ENCODE measurements at regions not wholly inside any gene's neighbourhood (a gene's known extent, or its start where the extent isn't known, plus 50 kb on each side); places are given as distances from the start of the nearest gene placed in this dataset.

DNA sequence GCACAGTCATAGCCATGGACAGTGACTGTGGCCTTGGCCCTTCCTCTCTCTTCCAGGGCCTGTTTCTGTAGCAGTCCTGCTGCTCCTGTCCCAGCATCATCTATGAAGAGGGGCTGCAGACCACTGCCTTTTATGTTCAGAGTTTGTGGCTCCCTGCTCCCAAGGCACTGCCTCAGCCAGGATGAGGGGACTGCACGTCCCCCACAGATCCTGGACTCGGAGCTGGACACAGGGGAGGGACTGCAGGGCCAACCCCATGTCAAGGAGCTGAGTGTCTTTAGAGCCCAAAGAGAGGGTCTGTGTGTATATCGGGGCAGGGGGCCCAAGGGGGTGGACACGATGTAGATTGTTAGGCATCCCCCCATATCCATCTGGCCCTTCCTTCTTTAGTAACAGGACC, 60.6 kb upstream of the DIO3 start:
- Histone ChIP-seq H3K27ac (no peak overlapping the region), H3K9me3 (peaks cover 0 to 6% (median 6%) of the 10 kb centered on the region in 3 donors), H3K27me3 (peaks cover 0 to 47% of the 10 kb centered on the region in 2 donors), H3K4me3 (no peak overlapping the region), H3K4me1 (no peaks in the 10 kb centered on the region), H3K36me3 (no peaks in the 10 kb centered on the region)
- intact Hi-C loops (cut with DNase I; ENCODE audit: low total_unique reads), result no loop called here
- DNase-seq, result peak; percentile 4 to 16
- TF ChIP-seq, protein P1, sequence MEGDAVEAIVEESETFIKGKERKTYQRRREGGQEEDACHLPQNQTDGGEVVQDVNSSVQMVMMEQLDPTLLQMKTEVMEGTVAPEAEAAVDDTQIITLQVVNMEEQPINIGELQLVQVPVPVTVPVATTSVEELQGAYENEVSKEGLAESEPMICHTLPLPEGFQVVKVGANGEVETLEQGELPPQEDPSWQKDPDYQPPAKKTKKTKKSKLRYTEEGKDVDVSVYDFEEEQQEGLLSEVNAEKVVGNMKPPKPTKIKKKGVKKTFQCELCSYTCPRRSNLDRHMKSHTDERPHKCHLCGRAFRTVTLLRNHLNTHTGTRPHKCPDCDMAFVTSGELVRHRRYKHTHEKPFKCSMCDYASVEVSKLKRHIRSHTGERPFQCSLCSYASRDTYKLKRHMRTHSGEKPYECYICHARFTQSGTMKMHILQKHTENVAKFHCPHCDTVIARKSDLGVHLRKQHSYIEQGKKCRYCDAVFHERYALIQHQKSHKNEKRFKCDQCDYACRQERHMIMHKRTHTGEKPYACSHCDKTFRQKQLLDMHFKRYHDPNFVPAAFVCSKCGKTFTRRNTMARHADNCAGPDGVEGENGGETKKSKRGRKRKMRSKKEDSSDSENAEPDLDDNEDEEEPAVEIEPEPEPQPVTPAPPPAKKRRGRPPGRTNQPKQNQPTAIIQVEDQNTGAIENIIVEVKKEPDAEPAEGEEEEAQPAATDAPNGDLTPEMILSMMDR (IDR thresholded peaks at IDR 0.05), result no peak

DNA sequence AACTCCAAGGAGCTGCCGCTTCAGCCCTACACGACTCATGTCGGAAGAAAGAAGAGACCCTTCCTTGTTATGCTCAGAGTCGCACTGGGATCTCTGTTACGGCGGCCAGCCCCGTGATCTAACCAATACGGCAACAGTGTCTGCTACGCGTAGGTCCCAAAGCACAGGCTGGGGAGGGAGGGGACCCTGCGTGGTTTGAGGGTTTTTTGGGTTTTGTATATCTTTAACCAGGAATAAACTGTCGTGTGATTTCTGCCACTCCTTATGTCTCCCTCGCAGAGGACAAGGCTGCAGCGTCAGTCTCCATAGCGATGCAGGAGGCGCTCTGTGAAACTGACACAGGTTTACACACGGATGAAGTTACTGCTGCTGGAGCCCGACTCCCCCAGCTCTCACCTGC, 60.0 kb upstream of the DIO3 start:
- H3K27ac ChIP-seq, result no peak overlapping the region
- H3K27me3 ChIP-seq, result peaks cover 0 to 41% of the 10 kb centered on the region in 2 donors
- H3K4me1 ChIP-seq, result no peaks in the 10 kb centered on the region
- TF ChIP-seq, protein P1 (IDR thresholded peaks at IDR 0.05), result no peak
- intact Hi-C loops (cut with DNase I; ENCODE audit: low total_unique reads), result no loop called here
- H3K36me3 ChIP-seq, result no peaks in the 10 kb centered on the region
- DNase-seq, result peak; percentile 9 to 51
- peaks cover 0 to 6% (median 6%) of the 10 kb centered on the region in 3 donors for H3K9me3 ChIP-seq
- no peak overlapping the region for H3K4me3 ChIP-seq

DNA sequence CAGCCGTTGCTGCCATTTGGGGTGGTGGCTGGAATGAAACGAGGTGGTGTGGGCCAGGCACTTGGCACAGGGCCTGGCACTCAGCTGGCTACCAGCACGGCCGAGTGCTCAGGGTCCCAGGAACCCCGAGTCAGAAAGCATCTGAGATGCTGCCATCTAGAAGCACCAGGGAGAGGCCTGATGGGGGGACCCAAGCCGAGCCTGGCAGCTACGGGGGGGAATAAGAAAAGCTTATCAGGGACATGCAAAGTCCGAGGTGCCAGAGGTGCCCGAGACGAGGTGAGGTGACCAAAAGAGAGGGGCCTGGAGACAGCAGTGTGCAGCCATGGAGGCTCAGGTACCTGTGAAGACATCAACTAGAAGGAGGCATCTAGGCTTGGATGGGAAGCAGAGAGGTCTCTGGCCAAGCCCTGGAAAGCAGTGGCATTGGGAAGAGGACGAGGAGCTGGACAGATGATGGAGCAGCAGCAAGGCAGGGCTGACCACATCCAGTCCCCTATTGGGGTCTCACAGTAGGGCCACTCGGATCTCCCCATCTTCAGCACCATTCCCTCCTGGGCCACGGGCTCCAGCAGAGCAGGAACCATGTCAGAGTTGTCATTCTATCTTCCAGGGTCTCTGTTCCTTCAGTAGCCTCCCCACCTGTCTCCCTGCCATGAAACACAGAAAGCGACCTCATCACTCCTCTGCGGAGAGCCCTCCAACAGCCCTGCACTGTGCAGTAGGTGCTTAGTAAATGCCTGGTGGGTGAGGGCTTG, 59.3 kb upstream of the DIO3 start:
- peak; percentile 14 to 41 for DNase-seq
- intact Hi-C loops (cut with DNase I; ENCODE audit: low total_unique reads), result no loop called here
- H3K27me3 ChIP-seq, result peaks cover 0 to 35% of the 10 kb centered on the region in 2 donors
- TF ChIP-seq, protein P1 (IDR thresholded peaks at IDR 0.05), result no peak
- no peaks in the 10 kb centered on the region for H3K36me3 ChIP-seq
- no peaks in the 10 kb centered on the region for H3K4me1 ChIP-seq
- no peak overlapping the region for H3K27ac ChIP-seq
- H3K9me3 ChIP-seq, result peaks cover 0 to 6% (median 6%) of the 10 kb centered on the region in 3 donors
- H3K4me3 ChIP-seq, result no peak overlapping the region

DNA sequence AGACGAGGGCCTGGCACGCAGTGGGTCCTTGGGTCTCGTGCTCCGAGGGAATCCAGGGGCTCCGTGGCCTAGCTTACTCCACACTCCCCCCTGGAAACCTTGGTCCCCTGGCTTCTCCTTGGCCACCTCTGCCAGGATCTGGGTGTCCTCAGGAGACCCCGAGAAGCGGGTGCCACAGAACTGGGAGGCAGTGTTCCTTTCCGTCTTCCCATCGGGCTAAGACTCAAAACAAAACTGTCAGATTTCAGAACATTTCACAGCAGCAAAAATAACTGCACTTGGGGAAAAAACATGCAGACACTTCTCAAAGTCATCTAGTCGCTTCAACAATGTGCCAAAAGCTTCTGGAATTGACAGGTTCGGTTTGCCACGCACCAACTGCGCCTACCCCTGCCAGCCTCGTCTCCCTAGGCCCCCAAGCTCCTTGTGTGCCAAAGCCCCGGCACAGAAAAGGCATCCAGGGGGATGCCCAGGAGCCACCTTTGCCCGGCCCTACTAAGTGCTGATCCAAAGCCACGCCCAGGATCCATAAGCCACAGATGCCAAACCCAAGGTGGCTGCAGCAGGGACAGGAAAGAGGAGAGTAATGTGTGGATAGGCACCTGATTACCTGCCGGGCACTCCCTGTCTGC, 58.4 kb upstream of the DIO3 start:
- TF ChIP-seq, protein P1 (IDR thresholded peaks at IDR 0.05), result no peak
- Histone ChIP-seq H3K36me3 (no peaks in the 10 kb centered on the region), H3K27me3 (peaks cover 0 to 29% of the 10 kb centered on the region in 2 donors), H3K27ac (no peak overlapping the region), H3K4me3 (no peak overlapping the region), H3K9me3 (peaks cover 0 to 6% (median 6%) of the 10 kb centered on the region in 3 donors), H3K4me1 (no peaks in the 10 kb centered on the region)
- peak; percentile 8 to 52 for DNase-seq
- intact Hi-C loops (cut with DNase I; ENCODE audit: low total_unique reads), result no loop called here

DNA sequence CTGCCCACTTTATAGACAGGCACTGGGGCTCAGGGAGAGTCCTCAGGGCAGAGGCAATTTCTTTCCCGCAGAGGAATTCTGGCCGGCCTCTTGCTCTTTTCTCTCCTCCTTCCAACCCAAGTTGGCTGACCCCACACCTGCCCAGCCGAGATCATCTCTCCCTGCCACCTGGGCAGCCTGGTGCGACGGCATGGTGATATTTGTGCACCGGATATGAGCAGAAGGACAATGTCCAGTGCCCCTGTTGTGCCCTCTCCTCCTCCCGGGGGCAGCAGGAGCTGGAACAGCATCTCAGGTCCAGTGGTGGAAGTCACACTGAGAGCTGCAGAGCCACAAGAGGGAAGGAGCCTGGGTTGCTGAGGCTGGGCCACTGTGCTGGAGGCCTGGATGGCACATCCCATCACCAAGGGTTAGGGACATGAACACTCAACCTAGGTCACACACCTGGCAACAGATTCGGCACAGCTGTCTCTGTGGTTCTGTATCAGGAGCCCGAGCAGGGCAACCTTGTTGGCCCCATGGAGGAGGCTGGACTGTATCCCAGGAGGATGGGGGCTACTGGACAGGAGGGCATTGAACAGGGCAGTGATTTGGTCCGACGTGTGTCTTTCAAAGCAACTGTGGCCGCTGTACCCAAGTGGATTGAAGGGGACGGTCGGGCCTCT, 57.7 kb upstream of the DIO3 start:
- no peaks in the 10 kb centered on the region for H3K4me1 ChIP-seq
- H3K9me3 ChIP-seq, result peaks cover 0 to 6% (median 6%) of the 10 kb centered on the region in 3 donors
- TF ChIP-seq, protein P1 (IDR thresholded peaks at IDR 0.05), result no peak
- H3K27ac ChIP-seq, result no peak overlapping the region
- H3K27me3 ChIP-seq, result peaks cover 0 to 26% of the 10 kb centered on the region in 2 donors
- H3K4me3 ChIP-seq, result no peak overlapping the region
- no peaks in the 10 kb centered on the region for H3K36me3 ChIP-seq
- intact Hi-C loops (cut with DNase I; ENCODE audit: low total_unique reads), result no loop called here
- peak in 1 of 2 donors; percentile 53 for DNase-seq

Measured in tibial artery (tissue), 4 donors.